Panc1 (cell line): ENCODE measurements at regions not wholly inside any gene's neighbourhood (a gene's known extent, or its start where the extent isn't known, plus 50 kb on each side); places are given as distances from the start of the nearest gene placed in this dataset. TPM values are rescaled to one million over a fixed set of nuclear protein-coding genes. Genes with fewer than 3 reads are reported as not detected.

Experiments
- microRNA-seq: library from miRNA; unstranded; fragments of <30 nt; microRNA quantifications from one replicate; pipeline ENCODE4 v1.1.0, GENCODE V29; 2020; ENCODE audit not compliant: unreplicated experiment

Small RNA genes in the stretch of these regions (microRNA-seq; reads per million reads assigned to microRNA genes)
- not detected for gene MIR325
- gene MIR384 = not detected
